PC-9 (cell line): ENCODE measurements at regions not wholly inside any gene's neighbourhood (a gene's known extent, or its start where the extent isn't known, plus 50 kb on each side); places are given as distances from the start of the nearest gene placed in this dataset.

Source experiments
- CTCF ChIP-seq: fragments of 200-600 bp; sonication (generic); conservative IDR thresholded peaks from 2 replicates; pipeline ENCODE4 v1.6.1; 2017; ENCODE audit warnings: mixed run types, antibody characterized with exemption, mild to moderate bottlenecking, moderate library complexity
- EZH2 ChIP-seq: fragments of 200-600 bp; sonication (generic); IDR thresholded peaks from 2 replicates; pipeline ENCODE4 v1.8.0; 2017; ENCODE audit warnings: antibody characterized with exemption, low read depth

GRCh38 chr11:109109571-109110315 is 312.2 kb upstream of the C11orf87 start:
- TF ChIP-seq EZH2: no peak
- no peak for TF ChIP-seq CTCF
